ENCODE measurements at regions not wholly inside any gene's neighbourhood (a gene's known extent, or its start where the extent isn't known, plus 50 kb on each side); places are given as distances from the start of the nearest gene placed in this dataset.

- no peak overlapping the region for H3K14ac ChIP-seq (ENCODE audit: insufficient read length)
- peaks cover 0 to 10% (median 5%) of the 10 kb centered on the region in 4 experiments; a peak in 4 of 8 replicates for H3K36me3 ChIP-seq (ENCODE audit: control insufficient read depth in 2 of 4, insufficient read depth in 4 of 4, low read length in 3 of 4)
- 84% methylated on average over 14 of the region's 18 CpGs; no CpG with 5 or more reads in 1 of the 2 experiments for WGBS, 2 experiments (ENCODE audit: extremely low coverage in 1 of 2, insufficient coverage in 1 of 2, insufficient read length in 1 of 2, insufficient replicate concordance in 2 of 2, low coverage in 1 of 2, low lambda C conversion rate in 2 of 2, missing lambda C conversion rate in 1 of 2)
- H4K91ac ChIP-seq (replicated peaks; ENCODE audit: insufficient read length, low read length), result peak overlapping the region; percentile 35
- H3K56ac ChIP-seq (replicated peaks; ENCODE audit: insufficient read length, low read depth, low read length), result no peak overlapping the region
- H3K23me2 ChIP-seq (ENCODE audit: low read depth, low read length), result peaks cover 3% of the 10 kb centered on the region; the same call in 1 of the 2 replicates
- no peak overlapping the region for H2BK12ac ChIP-seq (ENCODE audit: low read depth, low read length)
- H3K18ac ChIP-seq (ENCODE audit: extremely low read depth, low read length), result no peak overlapping the region
- no peak overlapping the region for H4K5ac ChIP-seq (ENCODE audit: insufficient read length, low read depth, low read length)
- no peak overlapping the region; the same call in 1 of the 2 replicates for H4K8ac ChIP-seq (ENCODE audit: extremely low read depth, insufficient read depth, low read length)
- H3K4ac ChIP-seq (replicated peaks; ENCODE audit: insufficient read length, low read depth, low read length), result no peak overlapping the region
- no peaks in the 10 kb centered on the region for H3K79me1 ChIP-seq (ENCODE audit: low read depth, low read length)
- no peaks in the 10 kb centered on the region for H3K27me3 ChIP-seq (replicated peaks in 1 of 4; ENCODE audit: control insufficient read depth in 3 of 4, extremely low read depth in 1 of 4, insufficient read depth in 3 of 4, low read length in 3 of 4)
- H4K20me1 ChIP-seq (replicated peaks in 1 of 2; ENCODE audit: control insufficient read depth in 1 of 2, insufficient read depth in 2 of 2, low read length in 2 of 2), result peaks cover 0 to 1% of the 10 kb centered on the region in 2 experiments
- TF ChIP-seq RBBP5 (IDR thresholded peaks at IDR 0.05; ENCODE audit: borderline replicate concordance, low read depth, low read length), result no peak
- no peak for TF ChIP-seq CTCF (IDR thresholded peaks at IDR 0.05; ENCODE audit: control extremely low read depth in 1 of 3, insufficient read depth in 1 of 3, low read depth in 1 of 3, low read length in 3 of 3)
- TF ChIP-seq JUND (IDR thresholded peaks at IDR 0.05; ENCODE audit: low read length), result no peak
- no peak for TF ChIP-seq CREB1 (IDR thresholded peaks at IDR 0.05)
- no peak for TF ChIP-seq MAFK (IDR thresholded peaks at IDR 0.05; ENCODE audit: low read depth, low read length)
- H3K4me1 ChIP-seq (replicated peaks in 1 of 4; ENCODE audit: control insufficient read depth in 3 of 4, insufficient read depth in 4 of 4, low read length in 3 of 4), result peaks cover 0 to 7% (median 4%) of the 10 kb centered on the region in 4 experiments; a peak in 3 of 7 replicates
- FAIRE-seq (no peak), DNase-seq (ENCODE audit: low read depth in 1 of 2, low spot score in 2 of 2) (no peak)
- H2AK5ac ChIP-seq (ENCODE audit: low read depth, low read length), result no peak overlapping the region
- no peak overlapping the region for H3K23ac ChIP-seq (ENCODE audit: insufficient read length)
- H3K4me3 ChIP-seq (ENCODE audit: extremely low read depth in 1 of 4, insufficient read depth in 2 of 4, low read depth in 3 of 4, low read length in 4 of 4), result no peak overlapping the region
- H3K9me3 ChIP-seq (ENCODE audit: insufficient read depth in 2 of 2, low read depth in 1 of 2, low read length in 1 of 2), result no peaks in the 10 kb centered on the region
- no peaks in the 10 kb centered on the region for H3K79me2 ChIP-seq (ENCODE audit: control insufficient read depth in 1 of 2, insufficient read depth in 2 of 2, low read length in 2 of 2)
- no peak overlapping the region; the same call in 1 of the 2 replicates for H2BK5ac ChIP-seq (ENCODE audit: low read depth, low read length)
- no peak overlapping the region for H3K4me2 ChIP-seq (ENCODE audit: insufficient read depth in 1 of 2, low read depth in 2 of 2, low read length in 2 of 2)
- H2BK20ac ChIP-seq (ENCODE audit: low read length), result no peak overlapping the region
- H2AFZ ChIP-seq (ENCODE audit: low read length), result no peak overlapping the region
- POLR2A ChIA-PET (ENCODE audit: partially characterized antibody), result interaction anchor here (1.1 kb wide), 1 partner anchor 70 kb away, joined by 3 read pairs; no protein-coding TSS in a partner anchor
- H3K9ac ChIP-seq (replicated peaks in 1 of 4; ENCODE audit: extremely low read depth in 1 of 4, low read depth in 3 of 4, low read length in 3 of 4), result no peak overlapping the region
- CTCF ChIA-PET (ENCODE audit: partially characterized antibody), result interaction anchor here (0.8 to 3.2 kb wide), 10 partner anchors 9 to 237 kb away, joined by 3 to 13 read pairs (median 4); no protein-coding TSS in a partner anchor
- no peak overlapping the region for H2BK120ac ChIP-seq (replicated peaks; ENCODE audit: low read depth, low read length)
- peak overlapping the region; percentile 72; the same call in 1 of the 2 replicates for H2BK15ac ChIP-seq (ENCODE audit: low read length)
- no peak overlapping the region for H3K27ac ChIP-seq (ENCODE audit: low read depth, low read length)
These were observed 363.3 kb downstream of the SEC14L1 start for GRCh38 chr17:77503916-77504651.
